H1 (cell line): ENCODE measurements at regions not wholly inside any gene's neighbourhood (a gene's known extent, or its start where the extent isn't known, plus 50 kb on each side); places are given as distances from the start of the nearest gene placed in this dataset.

ENCODE experiments used
- CTCF ChIA-PET: fragments of 300-600 bp; sonication (Branson Sonifier 250); formaldehyde crosslinking; loops from one replicate; lab custom pipeline; 2021; ENCODE audit not compliant: partially characterized antibody; lab: Charles Lee
- POLR2A ChIA-PET: fragments of 300-600 bp; sonication (Branson Sonifier 250); formaldehyde crosslinking; loops from one replicate; lab custom pipeline; 2021; ENCODE audit warnings: inconsistent platforms; ENCODE audit not compliant: partially characterized antibody; lab: Charles Lee
- DNase-seq, 2 experiments: peaks; one replicate each; pipeline versions ENCODE4 v3.0.0 to v3.0.0-alpha.2; 2010 to 2022; ENCODE audit warnings: low spot score in 2 of 2, low read depth in 1 of 2, mixed read lengths in 1 of 2
- FAIRE-seq: peaks from 2 replicates; lab custom pipeline; 2011; peaks lifted over from hg19 to GRCh38; lab: Jason Lieb, UNC
- H2AFZ ChIP-seq: 2 replicates; pipeline ENCODE4 v1.8.1; 2012; ENCODE audit warnings: low read length, inconsistent platforms
- H2AK5ac ChIP-seq: 2 replicates; pipeline ENCODE4 v1.6.1; 2013; ENCODE audit warnings: low read depth, low read length
- H2BK120ac ChIP-seq: replicated peaks from 2 replicates; pipeline ENCODE3; 2013; ENCODE audit warnings: low read depth, low read length, inconsistent platforms
- H2BK12ac ChIP-seq: 2 replicates; pipeline ENCODE4 v1.6.1; 2013; ENCODE audit warnings: low read depth, low read length
- H2BK15ac ChIP-seq: 2 replicates; pipeline ENCODE4 v1.6.1; 2013; ENCODE audit warnings: low read length
- H2BK20ac ChIP-seq: 2 replicates; pipeline ENCODE4 v1.6.1; 2013; ENCODE audit warnings: low read length
- H2BK5ac ChIP-seq: 2 replicates; pipeline ENCODE4 v1.6.1; 2013; ENCODE audit warnings: low read depth, low read length
- H3K14ac ChIP-seq: 2 replicates; pipeline ENCODE4 v1.6.1; 2013; ENCODE audit warnings: inconsistent platforms; ENCODE audit not compliant: insufficient read length
- H3K18ac ChIP-seq: 2 replicates; pipeline ENCODE4 v1.6.1; 2013; ENCODE audit warnings: low read length; ENCODE audit errors: extremely low read depth
- H3K23ac ChIP-seq: 2 replicates; pipeline ENCODE4 v1.6.1; 2013; ENCODE audit warnings: inconsistent platforms; ENCODE audit not compliant: insufficient read length
- H3K23me2 ChIP-seq: 2 replicates; pipeline ENCODE4 v1.6.1; 2013; ENCODE audit warnings: low read depth, low read length
- H3K27ac ChIP-seq: 2 replicates; pipeline ENCODE4 v1.6.1; 2011; ENCODE audit warnings: low read depth, low read length, inconsistent platforms
- H3K27me3 ChIP-seq, 4 experiments: replicated peaks in 1 of 4; 1 replicate in 1 of 4; 2 replicates in 3 of 4; pipeline versions ENCODE4 v1.6.1 to v1.8.1; 2011 to 2013; ENCODE audit warnings: low read length in 3 of 4, mild to moderate bottlenecking in 3 of 4, inconsistent platforms in 2 of 4, mixed read lengths in 2 of 4, moderate library complexity in 1 of 4; ENCODE audit not compliant: control insufficient read depth in 3 of 4, insufficient read depth in 3 of 4; ENCODE audit errors: extremely low read depth in 1 of 4
- H3K36me3 ChIP-seq, 4 experiments: 2 replicates each; pipeline versions ENCODE4 v1.6.1 to v1.8.1; 2011 to 2013; ENCODE audit warnings: mild to moderate bottlenecking in 4 of 4, low read length in 3 of 4, moderate library complexity in 2 of 4, control low read depth in 1 of 4, inconsistent platforms in 1 of 4; ENCODE audit not compliant: insufficient read depth in 4 of 4, control insufficient read depth in 2 of 4
- H3K4ac ChIP-seq: replicated peaks from 2 replicates; pipeline ENCODE3; 2013; ENCODE audit warnings: low read length, low read depth, mixed read lengths, inconsistent platforms; ENCODE audit not compliant: insufficient read length
- H3K4me1 ChIP-seq, 4 experiments: replicated peaks in 1 of 4; 1 replicate in 1 of 4; 2 replicates in 3 of 4; pipeline versions ENCODE4 v1.6.1 to v1.8.1; 2011 to 2013; ENCODE audit warnings: low read length in 3 of 4, inconsistent platforms in 2 of 4, mixed read lengths in 1 of 4; ENCODE audit not compliant: insufficient read depth in 4 of 4, control insufficient read depth in 3 of 4
- H3K4me2 ChIP-seq, 2 experiments: 2 replicates each; pipeline versions ENCODE4 v1.6.1 to v1.8.1; 2011 to 2013; ENCODE audit warnings: low read depth in 2 of 2, low read length in 2 of 2, control low read depth in 1 of 2, inconsistent platforms in 1 of 2, mild to moderate bottlenecking in 1 of 2; ENCODE audit not compliant: insufficient read depth in 1 of 2
- H3K4me3 ChIP-seq, 4 experiments: fragments of 200-600, 300-600 bp in 1 of 4; sonication (generic), shearing (Covaris generic), sonication (Bioruptor Twin) in 1 of 4; 2 replicates each; pipeline versions ENCODE4 v1.5.1 to v1.8.1; 2011 to 2016; ENCODE audit warnings: low read length in 4 of 4, low read depth in 3 of 4, control low read depth in 2 of 4, inconsistent platforms in 2 of 4, mild to moderate bottlenecking in 2 of 4, mixed read lengths in 1 of 4, moderate library complexity in 1 of 4; ENCODE audit not compliant: insufficient read depth in 2 of 4; ENCODE audit errors: extremely low read depth in 1 of 4
- H3K56ac ChIP-seq: replicated peaks from 2 replicates; pipeline ENCODE3; 2013; ENCODE audit warnings: low read depth, mild to moderate bottlenecking, mixed read lengths, low read length, inconsistent platforms; ENCODE audit not compliant: insufficient read length
- H3K79me1 ChIP-seq: 2 replicates; pipeline ENCODE4 v1.6.1; 2013; ENCODE audit warnings: low read depth, low read length, control low read depth
- H3K79me2 ChIP-seq, 2 experiments: 2 replicates each; pipeline versions ENCODE4 v1.6.1 to v1.8.1; 2012 to 2013; ENCODE audit warnings: low read length in 2 of 2, mild to moderate bottlenecking in 2 of 2, inconsistent platforms in 1 of 2; ENCODE audit not compliant: insufficient read depth in 2 of 2, control insufficient read depth in 1 of 2
- H3K9ac ChIP-seq, 4 experiments: replicated peaks in 1 of 4; 1 replicate in 1 of 4; 2 replicates in 3 of 4; pipeline versions ENCODE4 v1.6.1 to v1.8.1; 2011 to 2013; ENCODE audit warnings: low read depth in 3 of 4, low read length in 3 of 4, control low read depth in 2 of 4, mild to moderate bottlenecking in 2 of 4, moderate library complexity in 2 of 4, inconsistent platforms in 1 of 4; ENCODE audit errors: extremely low read depth in 1 of 4
- H3K9me3 ChIP-seq, 2 experiments: 2 replicates each; pipeline versions ENCODE4 v1.6.1 to v1.8.1; 2012 to 2013; ENCODE audit warnings: mild to moderate bottlenecking in 2 of 2, moderate library complexity in 2 of 2, control low read depth in 1 of 2, inconsistent platforms in 1 of 2, low read depth in 1 of 2, low read length in 1 of 2, mixed read lengths in 1 of 2; ENCODE audit not compliant: insufficient read depth in 2 of 2
- H4K20me1 ChIP-seq, 2 experiments: replicated peaks in 1 of 2; 2 replicates each; pipeline versions ENCODE3 to v1.8.1; 2011 to 2013; ENCODE audit warnings: inconsistent platforms in 2 of 2, low read length in 2 of 2, mild to moderate bottlenecking in 1 of 2; ENCODE audit not compliant: insufficient read depth in 2 of 2, control insufficient read depth in 1 of 2
- H4K5ac ChIP-seq: 2 replicates; pipeline ENCODE4 v1.6.1; 2013; ENCODE audit warnings: low read length, low read depth, mixed read lengths, inconsistent platforms; ENCODE audit not compliant: insufficient read length
- H4K8ac ChIP-seq: 2 replicates; pipeline ENCODE4 v1.8.0; 2013; ENCODE audit warnings: mild to moderate bottlenecking, moderate library complexity, low read length, inconsistent platforms; ENCODE audit not compliant: insufficient read depth; ENCODE audit errors: extremely low read depth
- H4K91ac ChIP-seq: replicated peaks from 2 replicates; pipeline ENCODE3; 2013; ENCODE audit warnings: low read length, mixed read lengths, inconsistent platforms; ENCODE audit not compliant: insufficient read length
- JUND ChIP-seq: IDR thresholded peaks from 2 replicates; pipeline ENCODE4 v1.6.1; 2011; ENCODE audit warnings: mild to moderate bottlenecking, improper control_type of control experiment, low read length
- RFX5 ChIP-seq: IDR thresholded peaks from 2 replicates; pipeline ENCODE4 v1.6.1; 2011; ENCODE audit warnings: low read depth, low read length, improper control_type of control experiment, borderline replicate concordance
- SIN3A ChIP-seq, 2 experiments: IDR thresholded peaks in 1 of 2; conservative IDR thresholded peaks in 1 of 2; 2 replicates each; pipeline ENCODE4 v1.6.1; 2011 to 2012; ENCODE audit warnings: low read length in 2 of 2, improper control_type of control experiment in 1 of 2, low read depth in 1 of 2, mild to moderate bottlenecking in 1 of 2
- WGBS, 2 experiments: shearing (Covaris generic) in 1 of 2; methylation state at CpG; one replicate each; pipeline versions ENCODE4 v1.1.6 to v1.1.7; 2013 to 2015; ENCODE audit warnings: low lambda C conversion rate in 2 of 2, mixed read lengths in 2 of 2, inconsistent platforms in 1 of 2, low coverage in 1 of 2, missing lambda C conversion rate in 1 of 2; ENCODE audit not compliant: insufficient replicate concordance in 2 of 2, insufficient coverage in 1 of 2, insufficient read length in 1 of 2; ENCODE audit errors: extremely low coverage in 1 of 2, missing lambda C conversion rate in 1 of 2; 5-methylcytosine and 5-hydroxymethylcytosine counted together

GRCh38 chr13:78047151-78047550 is 128.5 kb upstream of the EDNRB start:
- Histone ChIP-seq H3K23me2 (no peaks in the 10 kb centered on the region), H4K5ac (no peak overlapping the region), H3K9me3 (no peaks in the 10 kb centered on the region), H3K79me1 (no peaks in the 10 kb centered on the region), H2AK5ac (no peak overlapping the region), H3K14ac (no peak overlapping the region), H2BK15ac (no peak overlapping the region), H4K91ac (no peak overlapping the region), H2BK5ac (no peak overlapping the region), H4K8ac (no peak overlapping the region), H3K56ac (no peak overlapping the region), H3K4me3 (no peak overlapping the region), H3K27me3 (no peaks in the 10 kb centered on the region), H3K79me2 (no peaks in the 10 kb centered on the region), H4K20me1 (no peaks in the 10 kb centered on the region), H2BK120ac (no peak overlapping the region), H3K23ac (no peak overlapping the region), H2BK12ac (no peak overlapping the region), H3K36me3 (no peaks in the 10 kb centered on the region), H3K9ac (no peak overlapping the region), H3K18ac (no peak overlapping the region), H3K4me1 (no peaks in the 10 kb centered on the region), H3K27ac (no peak overlapping the region), H2AFZ (no peak overlapping the region), H3K4me2 (no peak overlapping the region), H2BK20ac (no peak overlapping the region), H3K4ac (no peak overlapping the region)
- no peak for TF ChIP-seq RFX5
- TF ChIP-seq JUND: no peak
- no peak for TF ChIP-seq SIN3A (conservative IDR thresholded peaks at IDR 0.05 in 1 of 2, IDR thresholded peaks at IDR 0.05 in 1 of 2; ENCODE audit: low read depth in 1 of 2, low read length in 2 of 2)
- ChIA-PET CTCF (interaction anchor here (1.4 kb wide), 1 partner anchor 131 kb away, joined by 3 read pairs; no protein-coding TSS in a partner anchor), POLR2A (no interaction called here)
- DNase-seq (no peak), FAIRE-seq (no peak)
- 91% methylated on average over 1 of the region's 1 CpG; no CpG with 5 or more reads in 1 of the 2 experiments for WGBS, 2 experiments
